ENCODE measurements at regions not wholly inside any gene's neighbourhood (a gene's known extent, or its start where the extent isn't known, plus 50 kb on each side); places are given as distances from the start of the nearest gene placed in this dataset.

DNA sequence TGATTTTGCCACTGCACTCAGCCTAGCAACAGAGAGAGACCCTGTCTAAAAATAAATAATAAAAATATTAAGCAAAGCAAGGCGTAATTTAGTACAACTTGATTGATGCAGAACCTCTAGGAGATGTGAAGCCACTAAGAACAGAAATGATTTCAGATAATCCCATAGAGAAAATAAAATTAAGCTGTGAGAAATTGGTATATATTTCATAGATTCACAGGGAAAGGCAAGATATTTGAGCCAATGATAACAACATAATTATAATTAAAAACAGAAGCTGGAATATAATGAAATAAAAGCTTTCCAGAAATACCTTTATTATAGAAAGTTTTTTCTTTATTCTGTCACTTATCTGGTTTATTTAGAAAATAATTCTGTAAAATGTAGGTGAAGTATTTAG lies 88.9 kb upstream of the GULP1 start:
- no peaks in the 10 kb centered on the region for H3K79me2 ChIP-seq (ENCODE audit: insufficient read depth, low read depth, low read length)
- H3K27ac ChIP-seq (ENCODE audit: low read depth, low read length, poor library complexity, severe bottlenecking) = no peak overlapping the region
- H3K9me3 ChIP-seq (ENCODE audit: low read length) = no peaks in the 10 kb centered on the region
- DNase-seq (ENCODE audit: low spot score) = no peak
- no peak overlapping the region for H3K4me3 ChIP-seq (ENCODE audit: low read depth, low read length, poor library complexity, severe bottlenecking)
- POLR2A ChIA-PET = no interaction called here
- H4K20me1 ChIP-seq (ENCODE audit: insufficient read depth, low read length) = no peaks in the 10 kb centered on the region
- TF ChIP-seq, protein P1, sequence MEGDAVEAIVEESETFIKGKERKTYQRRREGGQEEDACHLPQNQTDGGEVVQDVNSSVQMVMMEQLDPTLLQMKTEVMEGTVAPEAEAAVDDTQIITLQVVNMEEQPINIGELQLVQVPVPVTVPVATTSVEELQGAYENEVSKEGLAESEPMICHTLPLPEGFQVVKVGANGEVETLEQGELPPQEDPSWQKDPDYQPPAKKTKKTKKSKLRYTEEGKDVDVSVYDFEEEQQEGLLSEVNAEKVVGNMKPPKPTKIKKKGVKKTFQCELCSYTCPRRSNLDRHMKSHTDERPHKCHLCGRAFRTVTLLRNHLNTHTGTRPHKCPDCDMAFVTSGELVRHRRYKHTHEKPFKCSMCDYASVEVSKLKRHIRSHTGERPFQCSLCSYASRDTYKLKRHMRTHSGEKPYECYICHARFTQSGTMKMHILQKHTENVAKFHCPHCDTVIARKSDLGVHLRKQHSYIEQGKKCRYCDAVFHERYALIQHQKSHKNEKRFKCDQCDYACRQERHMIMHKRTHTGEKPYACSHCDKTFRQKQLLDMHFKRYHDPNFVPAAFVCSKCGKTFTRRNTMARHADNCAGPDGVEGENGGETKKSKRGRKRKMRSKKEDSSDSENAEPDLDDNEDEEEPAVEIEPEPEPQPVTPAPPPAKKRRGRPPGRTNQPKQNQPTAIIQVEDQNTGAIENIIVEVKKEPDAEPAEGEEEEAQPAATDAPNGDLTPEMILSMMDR (conservative IDR thresholded peaks at IDR 0.05; ENCODE audit: low read length) = no peak
- TF ChIP-seq EZH2phosphoT487 (IDR thresholded peaks at IDR 0.05; ENCODE audit: borderline replicate concordance, low read depth, low read length) = no peak
- BruUV-seq (replicated peaks) = no TSS peak
- CTCF ChIA-PET (ENCODE audit: unreplicated experiment) = no interaction called here
- no peaks in the 10 kb centered on the region for H3K4me1 ChIP-seq (ENCODE audit: insufficient read depth, low read length, poor library complexity, severe bottlenecking)
- no peak overlapping the region for H2AFZ ChIP-seq (ENCODE audit: low read length)
- H3K36me3 ChIP-seq (ENCODE audit: insufficient read depth, low read length) = no peaks in the 10 kb centered on the region
- H3K9me2 ChIP-seq (ENCODE audit: insufficient read depth, low read length) = no peaks in the 10 kb centered on the region
- H3K4me2 ChIP-seq (ENCODE audit: low read length) = no peak overlapping the region
- intact Hi-C loops (cut with micrococcal nuclease; ENCODE audit: unreplicated experiment) = no loop called here

DNA sequence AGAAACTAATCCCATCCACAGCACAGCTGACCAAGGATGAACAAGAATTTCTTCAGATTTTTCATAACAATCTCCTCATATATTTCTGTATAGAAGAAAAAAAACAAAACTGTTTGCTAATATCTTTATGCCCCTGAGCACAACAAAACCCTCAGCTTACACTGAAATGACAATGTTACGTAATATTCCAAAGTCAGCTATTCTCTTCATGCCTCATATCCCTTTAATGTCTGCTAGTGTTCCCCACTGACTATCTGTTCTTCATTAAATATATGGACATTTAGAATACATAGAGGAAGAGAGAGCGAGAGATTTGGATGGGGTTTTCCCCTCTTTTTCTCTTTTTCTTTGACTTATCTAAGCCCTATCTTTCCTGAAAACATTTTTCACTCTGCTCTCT lies 87.9 kb upstream of the GULP1 start:
- Histone ChIP-seq H3K9me2 (ENCODE audit: insufficient read depth, low read length) (no peaks in the 10 kb centered on the region), H4K20me1 (ENCODE audit: insufficient read depth, low read length) (no peaks in the 10 kb centered on the region), H3K36me3 (ENCODE audit: insufficient read depth, low read length) (no peaks in the 10 kb centered on the region), H3K79me2 (ENCODE audit: insufficient read depth, low read depth, low read length) (no peaks in the 10 kb centered on the region), H3K27ac (ENCODE audit: low read depth, low read length, poor library complexity, severe bottlenecking) (no peak overlapping the region), H3K4me2 (ENCODE audit: low read length) (no peak overlapping the region), H3K4me3 (ENCODE audit: low read depth, low read length, poor library complexity, severe bottlenecking) (no peak overlapping the region), H3K9me3 (ENCODE audit: low read length) (no peaks in the 10 kb centered on the region), H3K4me1 (ENCODE audit: insufficient read depth, low read length, poor library complexity, severe bottlenecking) (no peaks in the 10 kb centered on the region), H2AFZ (ENCODE audit: low read length) (no peak overlapping the region)
- intact Hi-C loops (cut with micrococcal nuclease; ENCODE audit: unreplicated experiment) = no loop called here
- BruUV-seq (replicated peaks) = no TSS peak
- ChIA-PET CTCF (ENCODE audit: unreplicated experiment) (interaction anchor here (1.2 kb wide), 1 partner anchor 10 kb away, joined by 3 read pairs; no protein-coding TSS in a partner anchor), POLR2A (interaction anchor here (0.7 to 1.2 kb wide), 2 partner anchors 10 to 669 kb away, joined by 3 read pairs; no protein-coding TSS in a partner anchor)
- TF ChIP-seq, protein P1 (conservative IDR thresholded peaks at IDR 0.05; ENCODE audit: low read length) = no peak
- no peak for TF ChIP-seq EZH2phosphoT487 (IDR thresholded peaks at IDR 0.05; ENCODE audit: borderline replicate concordance, low read depth, low read length)
- no peak for DNase-seq (ENCODE audit: low spot score)

DNA sequence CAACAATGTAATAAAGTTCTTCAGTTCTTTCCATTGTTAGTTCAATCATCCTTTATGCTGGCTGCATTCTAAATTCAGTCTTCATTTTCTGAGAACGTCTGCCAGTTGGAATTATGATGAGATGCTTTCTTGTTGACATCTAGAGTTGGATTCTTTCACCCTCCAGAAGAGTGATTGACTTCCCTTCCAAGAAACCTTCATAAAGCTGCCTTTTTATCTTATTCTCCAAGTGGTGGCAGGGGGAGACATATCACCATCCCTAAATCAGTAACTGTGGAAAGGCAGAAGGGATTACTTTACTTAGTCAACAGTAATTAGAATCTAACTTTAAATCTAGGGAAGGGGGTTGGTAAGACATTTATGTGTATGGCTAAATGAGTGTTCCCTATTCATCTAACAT lies 86.8 kb upstream of the GULP1 start:
- no peaks in the 10 kb centered on the region for H3K36me3 ChIP-seq (ENCODE audit: insufficient read depth, low read length)
- H3K9me2 ChIP-seq (ENCODE audit: insufficient read depth, low read length) = no peaks in the 10 kb centered on the region
- H3K79me2 ChIP-seq (ENCODE audit: insufficient read depth, low read depth, low read length) = no peaks in the 10 kb centered on the region
- no peak for TF ChIP-seq EZH2phosphoT487 (IDR thresholded peaks at IDR 0.05; ENCODE audit: borderline replicate concordance, low read depth, low read length)
- TF ChIP-seq, protein P1 (conservative IDR thresholded peaks at IDR 0.05; ENCODE audit: low read length) = no peak
- no peak overlapping the region for H3K4me3 ChIP-seq (ENCODE audit: low read depth, low read length, poor library complexity, severe bottlenecking)
- H3K27ac ChIP-seq (ENCODE audit: low read depth, low read length, poor library complexity, severe bottlenecking) = no peak overlapping the region
- H4K20me1 ChIP-seq (ENCODE audit: insufficient read depth, low read length) = no peaks in the 10 kb centered on the region
- H3K4me1 ChIP-seq (ENCODE audit: insufficient read depth, low read length, poor library complexity, severe bottlenecking) = no peaks in the 10 kb centered on the region
- H3K9me3 ChIP-seq (ENCODE audit: low read length) = no peaks in the 10 kb centered on the region
- H2AFZ ChIP-seq (ENCODE audit: low read length) = no peak overlapping the region
- ChIA-PET POLR2A (interaction anchor here (1.2 kb wide), 1 partner anchor 11 kb away, joined by 3 read pairs; no protein-coding TSS in a partner anchor), CTCF (ENCODE audit: unreplicated experiment) (no interaction called here)
- no TSS peak for BruUV-seq (replicated peaks)
- no peak overlapping the region for H3K4me2 ChIP-seq (ENCODE audit: low read length)
- no peak for DNase-seq (ENCODE audit: low spot score)
- intact Hi-C loops (cut with micrococcal nuclease; ENCODE audit: unreplicated experiment) = no loop called here

Measured in OCI-LY7 (cell line).